ENCODE measurements at regions not wholly inside any gene's neighbourhood (a gene's known extent, or its start where the extent isn't known, plus 50 kb on each side); places are given as distances from the start of the nearest gene placed in this dataset.

DNA sequence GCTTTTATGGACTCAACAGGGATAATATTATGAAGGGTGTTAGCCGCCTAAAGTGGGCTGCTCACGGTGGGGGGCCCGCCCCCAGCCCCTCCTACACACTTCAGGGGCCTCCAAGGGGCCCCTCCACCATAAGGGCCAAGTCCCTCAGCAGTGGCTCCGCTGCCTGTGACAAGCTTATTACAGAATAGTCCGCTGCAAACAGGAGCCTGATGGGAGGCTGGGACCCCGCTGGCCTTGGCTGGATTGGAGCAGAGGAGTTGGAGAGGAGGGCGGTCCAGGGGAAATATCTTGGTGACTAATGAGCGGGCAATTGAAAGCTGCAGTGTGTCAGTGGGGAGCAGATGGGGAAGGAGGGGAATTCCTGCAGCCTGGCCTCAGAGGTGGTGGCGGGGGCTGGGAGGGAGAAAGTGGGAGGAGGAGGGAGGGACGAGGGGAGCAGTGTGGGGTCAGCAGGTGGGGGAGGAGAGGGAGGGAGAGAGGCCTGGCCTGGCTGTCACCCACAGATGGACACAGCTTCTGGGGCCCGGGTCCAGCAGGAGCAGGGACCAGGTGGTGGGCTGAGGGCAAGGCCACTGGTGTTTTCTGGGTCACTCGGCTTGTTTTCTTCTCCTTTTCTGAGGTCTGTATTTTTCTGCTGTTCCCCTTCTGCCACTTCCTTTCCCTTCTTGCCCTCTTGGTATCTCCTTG is 57.6 kb upstream of the FOXP4 start:
- Mint-ChIP-seq H3K4me1 (ENCODE audit: low read depth) (peaks cover 3% of the 10 kb centered on the region), H3K4me3 (no peak overlapping the region), H3K36me3 (ENCODE audit: insufficient read depth) (no peaks in the 10 kb centered on the region), H3K9me3 (no peaks in the 10 kb centered on the region), H3K27me3 (ENCODE audit: low read depth) (peaks cover 25% of the 10 kb centered on the region)
- DNase-seq (no peak), ATAC-seq (no peak)

- Mint-ChIP-seq H3K4me3 (no peak overlapping the region), H3K27me3 (ENCODE audit: low read depth) (peaks cover 29% of the 10 kb centered on the region), H3K36me3 (ENCODE audit: insufficient read depth) (no peaks in the 10 kb centered on the region), H3K9me3 (no peaks in the 10 kb centered on the region), H3K4me1 (ENCODE audit: low read depth) (peaks cover 3% of the 10 kb centered on the region)
- no peak for ATAC-seq
- no peak for DNase-seq
These were observed 56.9 kb upstream of the FOXP4 start for GRCh38 chr6:41489120-41489851.

DNA sequence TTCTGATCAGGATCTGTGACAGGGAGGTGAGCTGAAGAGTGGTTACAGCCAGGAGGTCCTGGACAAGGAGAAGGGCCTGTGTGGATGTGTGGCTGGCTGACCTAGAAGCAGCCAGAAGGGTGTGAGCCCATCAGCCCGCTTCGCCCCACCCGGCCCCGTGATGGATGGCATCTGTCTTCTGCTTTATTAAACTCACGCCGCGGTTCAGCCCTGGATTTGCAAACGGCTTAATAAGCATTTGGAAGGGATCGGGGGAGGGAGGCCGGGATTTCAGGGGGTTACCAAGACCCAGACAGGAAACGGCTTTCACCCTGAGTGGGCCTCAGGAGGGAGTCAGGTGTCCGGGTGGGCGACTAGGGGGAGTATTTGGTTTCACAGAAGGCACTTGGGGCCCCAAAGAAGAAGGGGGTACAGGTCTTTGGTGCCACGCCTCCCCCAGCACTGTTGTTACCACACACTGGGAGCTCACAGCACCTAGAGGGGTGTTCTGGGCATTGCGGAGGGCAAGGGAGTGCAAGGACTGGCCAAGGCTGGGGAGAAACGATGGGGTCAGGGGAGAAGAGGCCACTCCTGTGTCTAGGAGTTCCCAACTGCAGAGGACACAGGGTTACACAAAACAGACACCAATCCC is 53.8 kb upstream of the FOXP4 start:
- H3K27me3 Mint-ChIP-seq (ENCODE audit: low read depth): peaks cover 22% of the 10 kb centered on the region
- no peak for ATAC-seq
- no peak overlapping the region for H3K4me3 Mint-ChIP-seq
- H3K4me1 Mint-ChIP-seq (ENCODE audit: low read depth): peaks cover 3% of the 10 kb centered on the region
- no peaks in the 10 kb centered on the region for H3K9me3 Mint-ChIP-seq
- no peaks in the 10 kb centered on the region for H3K36me3 Mint-ChIP-seq (ENCODE audit: insufficient read depth)
- no peak for DNase-seq

- Mint-ChIP-seq H3K9me3 (no peaks in the 10 kb centered on the region), H3K4me3 (no peak overlapping the region), H3K4me1 (ENCODE audit: low read depth) (no peaks in the 10 kb centered on the region), H3K27me3 (ENCODE audit: low read depth) (peaks cover 18% of the 10 kb centered on the region), H3K36me3 (ENCODE audit: insufficient read depth) (no peaks in the 10 kb centered on the region)
- ATAC-seq (no peak), DNase-seq (no peak)
These were observed 51.7 kb upstream of the FOXP4 start for GRCh38 chr6:41494212-41495110.
